H9 (cell line): ENCODE measurements at regions not wholly inside any gene's neighbourhood (a gene's known extent, or its start where the extent isn't known, plus 50 kb on each side); places are given as distances from the start of the nearest gene placed in this dataset.

Experiments used
- DNase-seq: peaks from one replicate; pipeline ENCODE4 v3.0.0-alpha.2; 2017
- H2AFZ ChIP-seq: one replicate; pipeline ENCODE4 v1.6.1; 2013; ENCODE audit warnings: mild to moderate bottlenecking, low read length, control low read depth, moderate library complexity
- H2AK5ac ChIP-seq: 2 replicates; pipeline ENCODE4 v1.6.1; 2013; ENCODE audit warnings: low read length, control low read depth, mixed read lengths; ENCODE audit not compliant: insufficient read length
- H2BK120ac ChIP-seq: one replicate; pipeline ENCODE4 v1.6.1; 2013; ENCODE audit warnings: low read depth, mild to moderate bottlenecking, low read length, control low read depth, inconsistent platforms; ENCODE audit not compliant: poor library complexity, severe bottlenecking
- H2BK12ac ChIP-seq: 2 replicates; pipeline ENCODE4 v1.6.1; 2013; ENCODE audit warnings: low read length, control low read depth, mixed read lengths, low read depth; ENCODE audit not compliant: insufficient read length
- H2BK15ac ChIP-seq: 2 replicates; pipeline ENCODE4 v1.6.1; 2013; ENCODE audit warnings: low read depth, low read length, control low read depth
- H2BK20ac ChIP-seq: one replicate; pipeline ENCODE4 v1.6.1; 2013; ENCODE audit warnings: low read depth, mild to moderate bottlenecking, low read length, control low read depth, inconsistent platforms; ENCODE audit not compliant: poor library complexity, severe bottlenecking
- H2BK5ac ChIP-seq: 2 replicates; pipeline ENCODE4 v1.6.1; 2013; ENCODE audit warnings: low read length, control low read depth, mixed read lengths; ENCODE audit not compliant: insufficient read length
- H3K14ac ChIP-seq: 2 replicates; pipeline ENCODE4 v1.6.1; 2013; ENCODE audit warnings: low read length, control low read depth; ENCODE audit not compliant: insufficient read depth
- H3K18ac ChIP-seq: 2 replicates; pipeline ENCODE4 v1.6.1; 2013; ENCODE audit warnings: low read depth, mild to moderate bottlenecking, mixed read lengths, low read length, control low read depth; ENCODE audit not compliant: insufficient read length
- H3K23ac ChIP-seq: 2 replicates; pipeline ENCODE4 v1.6.1; 2013; ENCODE audit warnings: low read length, control low read depth, mixed read lengths, low read depth; ENCODE audit not compliant: insufficient read length
- H3K23me2 ChIP-seq: 2 replicates; pipeline ENCODE4 v1.6.1; 2013; ENCODE audit warnings: low read depth, mild to moderate bottlenecking, mixed read lengths, low read length, control low read depth; ENCODE audit not compliant: insufficient read length, poor library complexity, severe bottlenecking
- H3K27ac ChIP-seq: 2 replicates; pipeline ENCODE4 v1.5.1; 2013; ENCODE audit warnings: low read length, control low read depth, mixed read lengths, low read depth; ENCODE audit not compliant: insufficient read length
- H3K27me3 ChIP-seq: 2 replicates; pipeline ENCODE4 v1.6.1; 2013; ENCODE audit warnings: low read length, control low read depth, inconsistent platforms; ENCODE audit not compliant: insufficient read depth
- H3K4ac ChIP-seq: 2 replicates; pipeline ENCODE4 v1.6.1; 2013; ENCODE audit warnings: low read depth, mild to moderate bottlenecking, control low read depth, inconsistent platforms, low read length, moderate library complexity
- H3K4me1 ChIP-seq: 2 replicates; pipeline ENCODE4 v1.6.1; 2013; ENCODE audit warnings: low read length, control low read depth, inconsistent platforms; ENCODE audit not compliant: insufficient read depth
- H3K4me2 ChIP-seq: 2 replicates; pipeline ENCODE4 v1.6.1; 2013; ENCODE audit warnings: low read length, control low read depth, mixed read lengths; ENCODE audit not compliant: insufficient read length, insufficient read depth
- H3K56ac ChIP-seq: 2 replicates; pipeline ENCODE4 v1.6.1; 2013; ENCODE audit warnings: low read depth, mild to moderate bottlenecking, mixed read lengths, low read length, control low read depth; ENCODE audit not compliant: insufficient read length
- H3K79me1 ChIP-seq: 2 replicates; pipeline ENCODE4 v1.6.1; 2013; ENCODE audit warnings: low read depth, mild to moderate bottlenecking, moderate library complexity, low read length, control low read depth, inconsistent platforms; ENCODE audit not compliant: insufficient read depth, poor library complexity, severe bottlenecking
- H3K79me2 ChIP-seq: 2 replicates; pipeline ENCODE4 v1.6.1; 2013; ENCODE audit warnings: low read length, control low read depth, inconsistent platforms; ENCODE audit not compliant: insufficient read depth
- H3K9ac ChIP-seq: 2 replicates; pipeline ENCODE4 v1.6.1; 2013; ENCODE audit warnings: low read length, control low read depth, mixed read lengths; ENCODE audit not compliant: insufficient read length; ENCODE audit errors: extremely low read depth
- H3K9me3 ChIP-seq: one replicate; pipeline ENCODE4 v1.6.1; 2013; ENCODE audit warnings: low read depth, low read length, inconsistent platforms; ENCODE audit not compliant: control insufficient read depth
- H3T11ph ChIP-seq: one replicate; pipeline ENCODE4 v1.6.1; 2013; ENCODE audit warnings: mild to moderate bottlenecking, low read length, control low read depth, inconsistent platforms
- H4K20me1 ChIP-seq: one replicate; pipeline ENCODE4 v1.6.1; 2013; ENCODE audit not compliant: control insufficient read depth, insufficient read length, insufficient read depth
- H4K5ac ChIP-seq: 2 replicates; pipeline ENCODE4 v1.6.1; 2013; ENCODE audit warnings: low read depth, mild to moderate bottlenecking, mixed read lengths, low read length, control low read depth; ENCODE audit not compliant: insufficient read length
- H4K8ac ChIP-seq: replicated peaks from 2 replicates; pipeline ENCODE4 v1.6.1; 2013; ENCODE audit warnings: low read length, control low read depth, mixed read lengths, low read depth; ENCODE audit not compliant: insufficient read length
- H4K91ac ChIP-seq: 2 replicates; pipeline ENCODE4 v1.6.1; 2013; ENCODE audit warnings: low read depth, mild to moderate bottlenecking, moderate library complexity, mixed read lengths, low read length, control low read depth; ENCODE audit not compliant: insufficient read length
- H3K27ac Mint-ChIP-seq, 3 experiments: 2 replicates in 2 of 3; 3 replicates in 1 of 3; pipeline ENCODE4 v1.8.0; 2020 to 2021; ENCODE audit warnings: mixed read lengths in 3 of 3, mild to moderate bottlenecking in 1 of 3, moderate library complexity in 1 of 3
- H3K27me3 Mint-ChIP-seq: 2 replicates; pipeline ENCODE4 v1.8.0; 2021; ENCODE audit warnings: low read depth, mild to moderate bottlenecking, moderate library complexity, mixed read lengths
- H3K36me3 Mint-ChIP-seq, 3 experiments: 2 replicates in 2 of 3; 3 replicates in 1 of 3; pipeline ENCODE4 v1.8.0; 2020 to 2021; ENCODE audit warnings: low read depth in 3 of 3, mixed read lengths in 3 of 3; ENCODE audit not compliant: insufficient read depth in 1 of 3
- H3K4me1 Mint-ChIP-seq, 2 experiments: 2 replicates each; pipeline ENCODE4 v1.8.0; 2020; ENCODE audit warnings: mixed read lengths in 2 of 2
- H3K4me3 Mint-ChIP-seq, 2 experiments: 2 replicates in 1 of 2; 3 replicates in 1 of 2; pipeline ENCODE4 v1.8.0; 2020 to 2021; ENCODE audit warnings: mild to moderate bottlenecking in 2 of 2, mixed read lengths in 2 of 2, moderate library complexity in 1 of 2
- H3K9me3 Mint-ChIP-seq, 2 experiments: 2 replicates in 1 of 2; 3 replicates in 1 of 2; pipeline ENCODE4 v1.8.0; 2020; ENCODE audit warnings: mild to moderate bottlenecking in 2 of 2, mixed read lengths in 2 of 2, moderate library complexity in 1 of 2
- CTCF ChIP-seq: fragments of 200-600 bp; sonication (generic); conservative IDR thresholded peaks from 3 replicates; pipeline ENCODE4 v1.8.0; 2021; ENCODE audit warnings: antibody characterized with exemption, mild to moderate bottlenecking
- WGBS: extraction: QIAGEN DNeasy Blood & Tissue Kit; methylation state at CpG from one replicate; pipeline ENCODE4 v1.1.7; 2013; ENCODE audit warnings: missing lambda C conversion rate, low lambda C conversion rate, mixed read lengths; ENCODE audit not compliant: insufficient read length; ENCODE audit errors: extremely low coverage; 5-methylcytosine and 5-hydroxymethylcytosine counted together

GRCh38 chr6:67450641-67451040, 1184.4 kb upstream of the ADGRB3 start:
- Histone ChIP-seq H3K79me1 (no peaks in the 10 kb centered on the region), H3K9ac (no peak overlapping the region), H3K4ac (no peak overlapping the region), H3K9me3 (no peaks in the 10 kb centered on the region), H2BK12ac (no peak overlapping the region), H3K79me2 (no peaks in the 10 kb centered on the region), H3K4me1 (no peaks in the 10 kb centered on the region), H2AFZ (no peak overlapping the region), H3K27me3 (no peaks in the 10 kb centered on the region), H2BK20ac (no peak overlapping the region), H3K56ac (no peak overlapping the region), H2BK5ac (no peak overlapping the region), H3K18ac (no peak overlapping the region), H4K91ac (no peak overlapping the region), H3K4me2 (no peak overlapping the region), H3T11ph (no peak overlapping the region), H4K20me1 (no peaks in the 10 kb centered on the region), H4K8ac (no peak overlapping the region), H4K5ac (no peak overlapping the region), H3K14ac (no peak overlapping the region), H2AK5ac (no peak overlapping the region), H3K27ac (no peak overlapping the region), H3K23me2 (no peaks in the 10 kb centered on the region), H2BK120ac (no peak overlapping the region), H2BK15ac (no peak overlapping the region), H3K23ac (no peak overlapping the region)
- Mint-ChIP-seq H3K4me1 (no peaks in the 10 kb centered on the region), H3K36me3 (no peaks in the 10 kb centered on the region), H3K27ac (no peak overlapping the region), H3K27me3 (no peaks in the 10 kb centered on the region), H3K4me3 (no peak overlapping the region), H3K9me3 (no peaks in the 10 kb centered on the region)
- no peak for DNase-seq
- TF ChIP-seq CTCF = no peak
- no CpG with 5 or more reads among the region's 4 CpGs for WGBS
